ENCODE measurements at regions not wholly inside any gene's neighbourhood (a gene's known extent, or its start where the extent isn't known, plus 50 kb on each side); places are given as distances from the start of the nearest gene placed in this dataset.

- TF ChIP-seq POLR2AphosphoS5 (IDR thresholded peaks at IDR 0.05) = no peak
- TF ChIP-seq POLR2A (IDR thresholded peaks at IDR 0.05) = no peak
Measured at GRCh38 chr3:95438274-95438673, 1375.4 kb downstream of the NSUN3 start.
